ENCODE measurements at regions not wholly inside any gene's neighbourhood (a gene's known extent, or its start where the extent isn't known, plus 50 kb on each side); places are given as distances from the start of the nearest gene placed in this dataset.
"Not testable (repeated sequence)": the region's sequence is repeated elsewhere in the genome, so short reads cannot be mapped to it uniquely, and the experiment has no call there.

- no peak for TF ChIP-seq ARID4B (CRISPR knock-in tag; IDR thresholded peaks at IDR 0.05; ENCODE audit: borderline replicate concordance)
- TF ChIP-seq ZMAT4 (CRISPR knock-in tag; IDR thresholded peaks at IDR 0.05), result no peak
- TF ChIP-seq ATF6 (CRISPR knock-in tag; IDR thresholded peaks at IDR 0.05), result no peak
- no peak for TF ChIP-seq EMX1 (CRISPR knock-in tag; IDR thresholded peaks at IDR 0.05)
- TF ChIP-seq ATF1 (CRISPR knock-in tag; IDR thresholded peaks at IDR 0.05), result no peak
- no peak for TF ChIP-seq JUN (CRISPR knock-in tag; IDR thresholded peaks at IDR 0.05)
- no peak for TF ChIP-seq MYBL2 (CRISPR knock-in tag; IDR thresholded peaks at IDR 0.05)
- TF ChIP-seq NFYB (CRISPR knock-in tag; conservative IDR thresholded peaks at IDR 0.05; ENCODE audit: low read depth), result no peak
- TF ChIP-seq KAT7 (CRISPR knock-in tag; IDR thresholded peaks at IDR 0.05; ENCODE audit: borderline replicate concordance), result no peak
Observed at GRCh38 chr9:124140941-124141568, 116.7 kb upstream of the NEK6 start (continued).

GRCh38 chr9:124144561-124145123, 113.1 kb upstream of the NEK6 start:
- ATAC-seq, result peak; percentile 73; the same call in 1 of the 2 replicates
- DNase-seq (ENCODE audit: low spot score); H3K36me3 Mint-ChIP-seq; H3K27me3 Mint-ChIP-seq (ENCODE audit: low read depth); H3K4me3 Mint-ChIP-seq; H3K9me3 Mint-ChIP-seq; H3K4me1 Mint-ChIP-seq; POLR2A ChIA-PET; H3K27ac Mint-ChIP-seq: not testable (repeated sequence)
- CTCF ChIA-PET, result interaction anchor here (0.6 to 1.8 kb wide), 3 partner anchors 18 to 64 kb away, joined by 3 to 5 read pairs (median 4); no protein-coding TSS in a partner anchor
- TF ChIP-seq USF2 (CRISPR knock-in tag; IDR thresholded peaks at IDR 0.05), result 0 out of 2 replicates have a peak, but pooled peaks have one; percentile 25
- 0 out of 2 replicates have a peak, but pooled peaks have one; percentile 18 for TF ChIP-seq USF1 (CRISPR knock-in tag; IDR thresholded peaks at IDR 0.05)

GRCh38 chr9:124146031-124146561, 111.7 kb upstream of the NEK6 start:
- no peak for ATAC-seq
- Mint-ChIP-seq H3K27ac (no peak overlapping the region), H3K27me3 (ENCODE audit: low read depth) (peaks cover 3% of the 10 kb centered on the region; the same call in 1 of the 2 replicates), H3K4me1 (peaks cover 3% of the 10 kb centered on the region; the same call in 1 of the 2 replicates), H3K9me3 (peaks cover 3% of the 10 kb centered on the region; the same call in 1 of the 2 replicates), H3K4me3 (no peak overlapping the region), H3K36me3 (no peaks in the 10 kb centered on the region)
- ChIA-PET CTCF (interaction anchor here (0.6 to 1.8 kb wide), 5 partner anchors 12 to 63 kb away, joined by 3 to 5 read pairs (median 4); no protein-coding TSS in a partner anchor), POLR2A (interaction anchor here (0.6 kb wide), 1 partner anchor 13 kb away, joined by 3 read pairs; no protein-coding TSS in a partner anchor)
- DNase-seq (ENCODE audit: low spot score), result no peak
- no peak for TF ChIP-seq USF2 (CRISPR knock-in tag; IDR thresholded peaks at IDR 0.05)
- no peak for TF ChIP-seq SP1 (CRISPR knock-in tag; conservative IDR thresholded peaks at IDR 0.05)
- no peak for TF ChIP-seq NFYB (CRISPR knock-in tag; conservative IDR thresholded peaks at IDR 0.05; ENCODE audit: low read depth)
- no peak for TF ChIP-seq AFF4 (CRISPR knock-in tag; IDR thresholded peaks at IDR 0.05; ENCODE audit: borderline replicate concordance)
- TF ChIP-seq NFATC4 (CRISPR knock-in tag; IDR thresholded peaks at IDR 0.05), result no peak
- no peak for TF ChIP-seq ERG (CRISPR knock-in tag; IDR thresholded peaks at IDR 0.05)
- TF ChIP-seq ZNF232 (CRISPR knock-in tag; IDR thresholded peaks at IDR 0.05), result no peak
